AG09309 (cell line): ENCODE measurements at regions not wholly inside any gene's neighbourhood (a gene's known extent, or its start where the extent isn't known, plus 50 kb on each side); places are given as distances from the start of the nearest gene placed in this dataset.

Experiments
- DNase-seq: peaks from one replicate; pipeline ENCODE4 v3.0.0-alpha.2; 2010; ENCODE audit warnings: low read depth
- H3K4me3 ChIP-seq: 2 replicates; pipeline ENCODE4 v1.5.1; 2011; ENCODE audit warnings: mild to moderate bottlenecking, low read depth, low read length, moderate library complexity; ENCODE audit not compliant: control insufficient read depth
- TF ChIP-seq, protein P1 (sequence below): IDR thresholded peaks from 2 replicates; pipeline ENCODE4 v1.5.1; 2011; ENCODE audit warnings: mild to moderate bottlenecking, low read depth, low read length, inconsistent platforms; ENCODE audit not compliant: insufficient read depth, control insufficient read depth; ENCODE audit errors: missing control alignments

DNA sequence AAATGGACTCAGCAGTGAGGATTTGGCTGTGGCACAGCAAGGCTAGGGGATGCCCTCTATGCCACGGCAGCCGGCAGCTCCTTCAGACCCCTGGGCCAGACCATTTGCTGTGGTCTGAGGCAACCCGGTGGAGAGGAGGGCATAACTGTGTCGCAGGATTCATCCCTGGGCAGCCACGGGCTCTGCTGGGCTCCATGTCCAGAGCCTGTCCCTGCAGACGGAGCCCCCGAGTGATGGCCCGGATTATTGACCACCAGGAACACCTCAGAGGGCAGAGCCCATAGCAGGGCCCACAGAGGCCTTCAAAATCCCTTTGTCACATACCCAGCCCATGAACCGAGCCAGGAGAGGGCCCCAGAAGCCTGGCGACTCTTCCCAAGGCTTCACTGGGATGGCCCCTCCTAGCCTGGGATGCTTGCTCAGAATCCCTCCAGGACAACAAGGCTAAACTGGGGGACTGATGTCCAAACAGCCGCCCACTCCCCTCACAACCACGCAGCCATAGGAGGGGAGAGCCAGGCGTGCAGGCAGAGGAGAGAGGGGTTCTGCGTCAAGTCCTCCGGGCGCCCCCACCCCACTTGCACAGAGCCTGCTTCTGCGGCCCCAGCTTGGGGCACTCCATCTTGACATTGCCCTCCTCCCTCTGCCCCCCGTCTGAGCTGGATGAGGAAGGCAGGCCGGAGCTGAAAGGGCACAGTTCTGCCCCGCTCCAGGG, 68.2 kb upstream of the AFDN start:
- H3K4me3 ChIP-seq = no peak overlapping the region
- no peak for DNase-seq
- TF ChIP-seq, protein P1, sequence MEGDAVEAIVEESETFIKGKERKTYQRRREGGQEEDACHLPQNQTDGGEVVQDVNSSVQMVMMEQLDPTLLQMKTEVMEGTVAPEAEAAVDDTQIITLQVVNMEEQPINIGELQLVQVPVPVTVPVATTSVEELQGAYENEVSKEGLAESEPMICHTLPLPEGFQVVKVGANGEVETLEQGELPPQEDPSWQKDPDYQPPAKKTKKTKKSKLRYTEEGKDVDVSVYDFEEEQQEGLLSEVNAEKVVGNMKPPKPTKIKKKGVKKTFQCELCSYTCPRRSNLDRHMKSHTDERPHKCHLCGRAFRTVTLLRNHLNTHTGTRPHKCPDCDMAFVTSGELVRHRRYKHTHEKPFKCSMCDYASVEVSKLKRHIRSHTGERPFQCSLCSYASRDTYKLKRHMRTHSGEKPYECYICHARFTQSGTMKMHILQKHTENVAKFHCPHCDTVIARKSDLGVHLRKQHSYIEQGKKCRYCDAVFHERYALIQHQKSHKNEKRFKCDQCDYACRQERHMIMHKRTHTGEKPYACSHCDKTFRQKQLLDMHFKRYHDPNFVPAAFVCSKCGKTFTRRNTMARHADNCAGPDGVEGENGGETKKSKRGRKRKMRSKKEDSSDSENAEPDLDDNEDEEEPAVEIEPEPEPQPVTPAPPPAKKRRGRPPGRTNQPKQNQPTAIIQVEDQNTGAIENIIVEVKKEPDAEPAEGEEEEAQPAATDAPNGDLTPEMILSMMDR = no peak

DNA sequence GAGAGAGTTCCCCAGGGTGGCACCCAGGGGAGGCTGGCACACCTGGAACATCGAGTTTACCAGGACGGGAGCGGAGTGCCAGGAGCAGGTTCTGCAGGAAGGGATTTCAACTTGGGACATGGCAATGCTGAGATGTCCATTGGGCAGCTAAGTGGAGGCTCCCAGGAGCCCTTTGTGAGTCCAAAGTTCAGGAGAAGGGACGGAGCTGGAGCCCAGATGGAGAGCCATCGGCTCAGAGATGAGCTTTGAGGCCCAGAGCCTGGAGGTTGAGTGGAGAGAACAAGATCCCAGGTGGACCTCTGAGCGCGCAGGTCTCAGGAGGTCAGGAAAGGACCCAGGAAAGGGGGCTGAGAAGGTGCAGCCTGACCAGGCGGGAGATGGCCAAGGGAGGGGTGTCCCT, 67.5 kb upstream of the AFDN start:
- no peak for DNase-seq
- no peak overlapping the region for H3K4me3 ChIP-seq
- TF ChIP-seq, protein P1 = no peak

DNA sequence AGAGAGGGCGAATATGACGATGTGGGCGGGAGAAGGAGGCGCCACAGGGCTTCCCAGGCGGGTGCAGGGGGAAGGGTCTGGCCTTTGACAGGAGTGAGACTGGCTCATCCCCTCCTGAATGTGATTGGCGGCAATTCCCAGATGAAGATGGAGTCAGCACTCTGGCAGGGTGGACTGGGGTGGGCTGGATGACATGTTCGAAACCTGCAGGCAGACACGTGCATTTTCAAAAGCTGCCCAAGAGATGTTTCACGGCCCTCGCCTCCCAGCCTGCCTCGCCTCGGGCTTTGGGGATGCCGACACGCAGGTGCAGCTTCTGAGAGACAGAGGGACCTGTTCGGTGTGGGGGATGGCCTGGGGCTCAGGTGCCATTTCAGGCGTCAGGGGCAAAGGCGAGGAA, 66.8 kb upstream of the AFDN start:
- TF ChIP-seq, protein P1 = no peak
- H3K4me3 ChIP-seq = peak overlapping the region; percentile 4; the same call in 1 of the 2 replicates
- no peak for DNase-seq

DNA sequence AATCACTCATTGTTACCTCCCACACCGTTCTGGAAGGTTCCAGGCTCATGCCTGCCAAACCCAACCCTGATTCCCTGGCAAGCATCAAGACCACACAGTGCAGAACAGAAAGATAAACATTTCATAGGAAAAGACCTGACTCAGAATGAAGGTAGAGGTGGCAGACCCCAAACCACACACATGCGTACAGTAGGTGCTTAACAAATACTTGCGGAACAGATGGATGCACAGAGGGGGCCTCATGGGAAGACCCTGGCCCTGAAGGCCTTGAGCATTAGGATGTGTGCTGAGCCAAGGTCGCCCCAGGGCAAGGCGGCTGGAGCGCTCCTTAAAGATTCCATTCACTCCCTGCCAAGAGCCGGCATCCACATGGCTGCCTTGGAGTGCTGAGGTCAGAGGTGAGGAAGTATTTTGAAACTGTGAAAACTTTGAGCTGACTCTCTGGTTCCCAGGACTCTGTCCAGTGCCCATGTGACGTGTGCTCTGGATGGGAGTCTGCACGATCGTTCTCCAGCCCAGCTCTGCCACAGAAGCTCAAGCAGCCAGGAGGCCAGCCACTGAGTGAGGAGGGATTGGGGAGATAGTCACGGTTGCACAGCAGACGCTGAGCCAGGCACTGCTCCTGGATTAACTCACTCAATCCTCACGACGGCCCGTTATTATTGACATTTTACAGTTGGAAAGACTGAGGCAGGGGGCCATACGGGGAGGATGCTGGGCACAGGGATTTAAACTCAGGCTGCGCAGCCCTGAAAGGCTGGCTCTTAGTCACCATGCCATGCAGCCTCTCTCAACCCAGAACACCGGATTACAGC, 65.5 kb upstream of the AFDN start:
- DNase-seq = no peak
- TF ChIP-seq, protein P1 = no peak
- H3K4me3 ChIP-seq = no peak overlapping the region

DNA sequence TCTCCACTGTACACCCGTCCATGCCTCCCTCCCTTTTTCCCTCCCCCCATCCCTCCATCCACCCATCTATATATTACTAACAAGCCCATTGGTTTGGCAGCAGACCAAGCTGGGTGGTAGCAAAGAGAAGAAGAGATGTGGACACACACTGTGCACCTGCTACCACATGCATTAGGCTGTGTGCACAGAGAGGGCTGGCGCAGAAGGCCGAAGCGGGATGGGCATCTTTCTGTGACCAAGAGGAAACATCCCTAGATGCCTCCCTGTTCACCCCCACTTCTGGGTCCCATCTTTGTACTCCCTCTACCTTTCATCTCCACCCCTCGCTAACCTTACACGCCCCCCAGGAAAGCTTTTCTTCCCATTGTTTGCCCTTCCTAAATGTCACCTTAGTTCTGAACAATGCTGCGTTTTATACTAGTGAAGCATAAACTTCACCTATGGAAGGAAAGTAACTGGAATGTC, 64.9 kb upstream of the AFDN start:
- H3K4me3 ChIP-seq = no peak overlapping the region
- DNase-seq = no peak
- TF ChIP-seq, protein P1 = no peak

DNA sequence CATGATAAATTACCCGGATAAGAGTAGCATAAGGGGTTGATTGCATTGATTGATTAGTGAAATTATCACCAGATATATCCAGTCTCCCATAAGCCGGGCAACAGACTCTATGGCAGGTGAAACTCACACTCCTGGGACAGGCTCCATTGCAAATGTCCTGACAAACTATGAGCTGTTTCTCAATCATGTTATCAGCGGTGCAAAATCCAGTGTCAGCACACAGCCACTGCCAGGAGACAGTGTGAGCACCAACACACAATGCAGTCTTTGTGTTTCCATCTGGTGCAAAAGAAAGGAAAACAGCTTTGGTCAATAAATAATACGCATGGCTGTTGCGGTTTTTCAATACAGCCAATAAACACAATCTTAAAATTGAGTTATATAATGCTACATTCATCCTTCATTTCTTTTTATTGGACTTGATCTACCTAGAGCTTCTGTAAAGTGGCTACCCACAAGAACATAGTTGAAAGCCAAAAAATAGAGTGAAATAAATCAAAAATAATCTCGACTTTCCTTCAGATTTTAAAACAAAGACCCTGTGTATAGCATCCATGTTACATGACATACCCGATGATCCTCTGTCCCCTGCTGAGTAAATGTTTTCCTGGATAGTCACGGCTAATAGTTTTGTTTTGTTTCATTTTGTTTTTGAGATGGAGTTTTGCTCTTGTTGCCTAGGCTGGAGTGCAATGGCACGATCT, 64.3 kb upstream of the AFDN start:
- DNase-seq = no peak
- TF ChIP-seq, protein P1 = no peak
- no peak overlapping the region for H3K4me3 ChIP-seq
